NCI-H2107 treated with DMSO at 0.1 percent for 48 hours (cell line): ENCODE measurements at regions not wholly inside any gene's neighbourhood (a gene's known extent, or its start where the extent isn't known, plus 50 kb on each side); places are given as distances from the start of the nearest gene placed in this dataset.
"Not testable (repeated sequence)": the region's sequence is repeated elsewhere in the genome, so short reads cannot be mapped to it uniquely, and the experiment has no call there.

Experiments used
- DNase-seq: peaks from one replicate; lab custom pipeline; 2025; ENCODE audit not compliant: unreplicated experiment; lab: John Stamatoyannopoulos, UW

DNA sequence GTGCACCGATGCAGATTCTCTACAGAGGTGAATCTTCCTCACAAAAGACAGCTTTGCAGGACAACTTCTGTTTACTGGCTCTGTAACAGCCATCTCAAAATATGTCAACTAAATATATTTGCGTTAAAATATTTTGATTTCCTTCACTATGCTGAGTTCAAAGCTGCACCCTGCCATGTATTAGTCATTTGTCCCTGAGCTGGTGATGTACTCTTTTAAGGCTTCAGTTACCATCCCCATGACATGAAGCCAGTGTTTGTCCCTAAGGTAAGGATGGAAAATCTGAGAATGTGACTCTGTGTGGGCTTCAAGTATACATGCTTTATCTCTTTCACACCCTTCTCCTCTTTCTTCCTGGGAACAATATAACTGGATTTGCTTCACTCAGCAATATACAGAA is 70.2 kb upstream of the BTG3 start:
- no peak for DNase-seq

DNA sequence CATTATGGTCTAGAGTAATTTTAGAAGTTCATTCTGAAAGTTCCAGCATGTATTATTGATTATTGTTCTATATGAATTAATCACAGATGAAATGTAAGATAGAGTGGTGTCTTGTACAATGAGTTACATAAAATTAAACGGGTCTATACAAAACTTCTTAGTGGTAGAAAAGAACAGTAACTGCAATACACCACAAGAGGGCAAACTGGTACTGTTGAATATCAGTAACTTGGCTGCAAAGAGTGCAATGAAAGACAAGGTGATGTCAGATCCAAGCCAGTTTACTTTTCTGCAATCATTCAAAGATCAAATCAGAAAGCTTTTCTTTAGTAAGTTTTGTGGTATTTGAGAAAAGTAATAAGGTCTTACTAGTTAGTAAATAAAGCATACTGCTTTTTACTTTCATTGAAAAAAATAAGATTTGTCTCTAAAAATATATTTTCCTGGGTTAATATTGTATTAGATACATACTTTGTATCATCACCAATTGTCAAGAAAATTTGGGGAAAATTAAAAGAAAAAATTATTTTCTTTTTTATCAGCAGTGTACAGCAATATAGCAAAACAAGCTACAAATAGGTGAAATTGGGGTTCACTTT is 66.4 kb upstream of the BTG3 start:
- DNase-seq = peak; percentile 90

DNA sequence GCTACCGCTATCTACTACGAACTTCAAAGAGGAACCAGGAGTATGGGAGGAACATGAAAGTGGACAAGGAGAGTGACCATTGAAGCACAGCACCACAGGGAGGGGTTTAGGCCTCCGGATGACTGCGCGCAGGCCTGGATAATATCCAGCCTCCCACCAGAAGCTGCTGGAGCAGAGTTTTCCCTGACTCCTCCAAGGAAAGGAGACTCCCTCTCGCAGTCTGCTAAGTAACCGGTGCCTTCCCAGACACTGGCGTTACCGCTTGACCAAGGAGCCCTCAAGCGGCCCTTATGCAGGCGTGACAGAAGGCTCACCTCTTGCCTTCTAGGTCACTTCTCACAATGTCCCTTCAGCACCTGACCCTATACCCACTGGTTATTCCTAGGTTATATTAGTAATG is 64.2 kb upstream of the BTG3 start:
- DNase-seq = not testable (repeated sequence)

DNA sequence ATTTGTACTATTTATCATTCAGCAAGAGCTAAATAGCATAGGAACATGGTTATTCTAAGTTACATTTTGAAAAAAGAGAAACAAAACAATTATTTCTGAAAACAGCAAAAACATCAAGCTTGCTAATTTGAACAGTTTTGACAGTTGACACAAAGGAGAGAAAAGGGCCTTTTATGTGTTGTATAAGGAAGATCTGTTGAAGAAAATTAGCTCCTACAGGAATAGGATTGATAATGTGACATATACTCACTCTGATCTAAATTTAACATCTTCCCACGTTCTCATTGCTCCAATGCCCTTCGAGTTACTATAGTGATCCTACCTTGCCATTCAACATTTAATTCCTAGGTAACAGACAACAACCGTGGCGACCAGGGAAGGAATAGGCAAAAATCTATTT is 61.4 kb upstream of the BTG3 start:
- no peak for DNase-seq

DNA sequence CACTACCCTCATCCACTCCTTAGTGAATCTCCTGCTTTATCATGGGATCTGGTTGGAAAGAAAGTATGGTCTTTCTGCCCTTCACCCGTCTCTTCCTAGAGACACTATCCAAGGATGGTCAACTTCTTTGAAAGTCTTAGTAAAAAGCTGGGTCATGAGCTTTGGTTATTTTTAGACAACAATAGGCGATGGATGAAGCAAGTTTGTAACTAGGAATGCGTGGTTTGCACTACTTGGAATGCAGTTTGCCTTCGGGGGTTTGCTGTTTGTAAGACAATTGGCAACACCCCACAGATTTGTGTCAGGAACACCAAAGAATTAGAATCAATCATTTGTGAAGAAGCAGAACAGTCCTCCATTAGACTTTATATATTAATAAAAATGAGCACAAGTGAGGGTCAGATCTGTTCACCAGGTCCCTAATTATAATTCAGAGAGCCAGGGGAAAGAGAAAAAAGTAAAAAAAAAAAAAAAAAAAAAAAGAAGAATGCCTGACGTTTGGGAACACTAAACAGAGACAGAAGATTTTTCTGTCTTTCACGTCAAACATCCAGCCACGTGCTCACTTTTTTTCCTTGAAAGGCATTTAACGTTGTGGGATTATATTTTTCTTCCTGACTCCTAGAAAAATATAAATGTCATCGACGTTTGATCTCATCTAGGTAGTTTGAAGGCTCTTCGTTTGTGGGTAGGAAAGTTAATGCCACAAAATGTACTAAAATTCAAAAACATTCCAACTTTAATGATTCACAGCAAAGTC is 60.7 kb upstream of the BTG3 start:
- no peak for DNase-seq

DNA sequence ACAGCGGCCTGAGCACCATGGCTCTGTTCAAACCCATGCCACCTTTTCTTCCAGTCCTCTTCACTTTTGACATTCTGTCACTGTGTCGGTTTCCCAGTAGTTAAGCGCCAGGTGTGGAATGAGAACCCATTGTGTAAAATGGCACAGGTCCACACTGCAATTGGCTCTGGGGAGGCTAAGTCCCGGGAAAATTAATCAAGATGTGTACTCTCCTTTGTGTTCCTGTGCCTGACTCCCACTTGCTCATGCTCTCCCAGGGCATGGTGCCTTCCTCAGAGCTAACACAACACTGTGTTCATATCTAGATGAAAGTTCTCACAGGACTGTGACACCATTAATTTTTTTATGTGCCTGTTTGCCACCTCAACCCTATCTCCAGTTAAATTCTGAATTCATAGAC is 59.0 kb upstream of the BTG3 start:
- peak; percentile 54 for DNase-seq

DNA sequence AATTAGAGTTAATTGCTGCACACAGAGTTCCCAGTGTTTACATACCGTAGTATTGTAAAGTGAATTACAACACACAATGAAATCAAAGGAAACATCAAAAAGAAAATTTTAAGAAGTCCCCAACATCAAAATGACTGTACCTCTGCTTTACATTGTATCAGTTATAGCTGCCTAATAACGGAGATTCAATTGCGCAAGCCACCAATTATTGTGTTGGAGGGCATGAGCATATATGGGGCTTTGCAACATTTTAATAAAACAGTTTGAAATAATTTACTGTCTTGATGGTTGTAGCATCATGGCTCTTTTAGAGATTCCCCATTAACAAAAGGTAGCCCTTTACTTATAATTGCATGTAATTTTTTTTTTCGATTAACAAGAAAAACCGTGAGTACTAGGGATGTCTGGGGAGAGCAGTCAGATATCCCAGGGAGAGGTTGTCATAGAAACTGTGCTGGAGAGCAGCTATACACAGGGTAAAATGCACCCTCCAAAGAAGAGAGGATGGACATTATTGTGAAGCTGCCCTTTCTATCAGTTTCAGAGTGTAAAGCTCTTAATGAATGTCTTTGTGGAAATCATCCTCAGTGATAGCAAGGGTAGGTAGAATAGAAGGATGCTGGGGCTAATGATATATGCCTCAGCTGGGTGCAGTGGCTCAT is 55.9 kb upstream of the BTG3 start:
- DNase-seq = no peak

DNA sequence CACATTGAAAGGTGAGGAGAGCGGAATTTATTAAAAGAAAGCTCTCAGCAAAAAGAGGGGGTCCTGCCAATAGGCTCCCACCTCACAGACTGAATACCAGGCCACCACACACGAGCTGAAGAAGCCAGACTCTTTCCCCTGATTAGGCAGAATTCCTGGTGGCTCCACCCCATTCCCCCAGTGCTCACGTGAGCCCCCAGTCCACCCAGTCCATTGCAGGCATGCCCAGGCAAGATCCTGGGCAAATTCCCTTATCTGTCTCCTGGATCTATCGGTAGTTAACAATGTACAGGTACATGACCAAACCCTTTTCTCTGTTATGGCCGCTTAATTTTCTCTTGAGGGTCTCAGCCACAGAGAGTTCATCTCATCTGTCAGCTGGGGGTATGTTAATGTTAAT is 54.6 kb upstream of the BTG3 start:
- no peak for DNase-seq
